RWPE2 (cell line): ENCODE measurements at regions not wholly inside any gene's neighbourhood (a gene's known extent, or its start where the extent isn't known, plus 50 kb on each side); places are given as distances from the start of the nearest gene placed in this dataset.

ENCODE experiments used
- ATAC-seq: fragments of 200-7000 bp; cut with Tn5 transposase; 3 replicates; pipeline ENCODE4 v1.9.1; 2021; ENCODE audit warnings: low read depth
- DNase-seq: peaks from one replicate; pipeline ENCODE4 v3.0.0-alpha.2; 2020; ENCODE audit warnings: low spot score
- H3K27ac ChIP-seq: fragments of 450-650 bp; 2 replicates; pipeline ENCODE4 v1.5.1; 2017; ENCODE audit warnings: mild to moderate bottlenecking; ENCODE audit not compliant: poor library complexity, severe bottlenecking
- H3K27me3 ChIP-seq: fragments of 250-450 bp; sonication (Bioruptor Pico); 2 replicates; pipeline ENCODE4 v1.5.1; 2021; ENCODE audit warnings: mild to moderate bottlenecking, moderate library complexity; ENCODE audit not compliant: insufficient read depth, poor library complexity, severe bottlenecking
- H3K36me3 ChIP-seq: fragments of 250-450 bp; sonication (Bioruptor Pico); 2 replicates; pipeline ENCODE4 v1.5.1; 2020; ENCODE audit warnings: low read depth, mild to moderate bottlenecking, moderate library complexity
- H3K4me1 ChIP-seq: fragments of 250-450 bp; sonication (Bioruptor Pico); 2 replicates; pipeline ENCODE4 v1.5.1; 2021; ENCODE audit warnings: mild to moderate bottlenecking, moderate library complexity; ENCODE audit not compliant: insufficient read depth, poor library complexity, severe bottlenecking
- H3K4me3 ChIP-seq: fragments of 250-450 bp; sonication (Bioruptor Pico); 2 replicates; pipeline ENCODE4 v1.5.1; 2021; ENCODE audit warnings: mild to moderate bottlenecking, moderate library complexity; ENCODE audit not compliant: severe bottlenecking
- H3K9me3 ChIP-seq: fragments of 250-450 bp; sonication (Bioruptor Pico); 2 replicates; pipeline ENCODE4 v1.5.1; 2021; ENCODE audit warnings: mild to moderate bottlenecking, moderate library complexity; ENCODE audit not compliant: severe bottlenecking
- TF ChIP-seq, protein P1 (sequence below): fragments of 450-650 bp; IDR thresholded peaks from one replicate; pipeline ENCODE4 v1.5.1; 2017; ENCODE audit warnings: mild to moderate bottlenecking, moderate library complexity; ENCODE audit not compliant: poor library complexity, severe bottlenecking

DNA sequence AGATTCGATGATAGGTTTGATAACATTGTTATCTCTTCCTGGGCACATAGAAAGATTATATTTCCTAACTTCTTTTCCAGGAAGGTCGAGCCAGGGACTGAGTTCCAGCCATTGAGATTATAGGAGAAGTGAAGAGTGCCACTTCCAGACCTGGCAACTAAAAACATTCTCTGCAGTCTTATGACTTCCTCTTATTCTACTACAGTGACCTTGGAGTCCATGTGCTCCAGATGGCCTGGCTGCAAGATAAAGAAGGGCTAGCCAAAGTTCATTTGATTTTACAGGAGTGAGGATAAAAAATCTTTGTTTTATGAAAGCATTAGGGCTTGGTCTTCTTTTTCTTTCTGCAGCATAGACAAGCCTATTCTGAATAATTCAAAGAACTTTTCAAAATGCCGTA is 363.0 kb downstream of the FSIP2 start:
- Histone ChIP-seq H3K27me3 (no peaks in the 10 kb centered on the region), H3K27ac (no peak overlapping the region), H3K9me3 (no peaks in the 10 kb centered on the region), H3K4me3 (no peak overlapping the region), H3K4me1 (no peaks in the 10 kb centered on the region), H3K36me3 (no peaks in the 10 kb centered on the region)
- DNase-seq (no peak), ATAC-seq (no peak)
- TF ChIP-seq, protein P1, sequence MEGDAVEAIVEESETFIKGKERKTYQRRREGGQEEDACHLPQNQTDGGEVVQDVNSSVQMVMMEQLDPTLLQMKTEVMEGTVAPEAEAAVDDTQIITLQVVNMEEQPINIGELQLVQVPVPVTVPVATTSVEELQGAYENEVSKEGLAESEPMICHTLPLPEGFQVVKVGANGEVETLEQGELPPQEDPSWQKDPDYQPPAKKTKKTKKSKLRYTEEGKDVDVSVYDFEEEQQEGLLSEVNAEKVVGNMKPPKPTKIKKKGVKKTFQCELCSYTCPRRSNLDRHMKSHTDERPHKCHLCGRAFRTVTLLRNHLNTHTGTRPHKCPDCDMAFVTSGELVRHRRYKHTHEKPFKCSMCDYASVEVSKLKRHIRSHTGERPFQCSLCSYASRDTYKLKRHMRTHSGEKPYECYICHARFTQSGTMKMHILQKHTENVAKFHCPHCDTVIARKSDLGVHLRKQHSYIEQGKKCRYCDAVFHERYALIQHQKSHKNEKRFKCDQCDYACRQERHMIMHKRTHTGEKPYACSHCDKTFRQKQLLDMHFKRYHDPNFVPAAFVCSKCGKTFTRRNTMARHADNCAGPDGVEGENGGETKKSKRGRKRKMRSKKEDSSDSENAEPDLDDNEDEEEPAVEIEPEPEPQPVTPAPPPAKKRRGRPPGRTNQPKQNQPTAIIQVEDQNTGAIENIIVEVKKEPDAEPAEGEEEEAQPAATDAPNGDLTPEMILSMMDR, result no peak

DNA sequence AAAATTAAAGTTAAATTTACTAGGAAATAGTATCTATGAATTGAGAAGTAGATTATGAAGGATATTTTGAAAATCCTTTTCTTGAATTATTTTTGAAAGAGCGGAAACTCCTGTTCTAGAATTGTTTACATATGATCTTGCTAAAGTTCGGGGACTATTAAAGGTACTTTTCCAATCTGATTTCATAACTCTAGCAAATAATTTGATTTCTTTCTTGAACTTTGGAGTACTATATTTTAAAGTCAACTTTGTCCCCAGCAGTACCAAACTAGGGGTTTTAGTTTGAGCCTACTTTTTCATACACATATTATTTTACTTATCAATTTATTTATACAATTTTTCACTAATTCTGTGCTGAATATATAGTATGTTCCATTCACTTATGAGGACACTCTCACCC is 364.7 kb downstream of the FSIP2 start:
- ATAC-seq, result no peak
- no peaks in the 10 kb centered on the region for H3K9me3 ChIP-seq
- no peak overlapping the region for H3K27ac ChIP-seq
- DNase-seq, result no peak
- no peaks in the 10 kb centered on the region for H3K4me1 ChIP-seq
- no peak overlapping the region for H3K4me3 ChIP-seq
- TF ChIP-seq, protein P1, result no peak
- no peaks in the 10 kb centered on the region for H3K36me3 ChIP-seq
- H3K27me3 ChIP-seq, result no peaks in the 10 kb centered on the region

- H3K9me3 ChIP-seq, result no peaks in the 10 kb centered on the region
- H3K36me3 ChIP-seq, result no peaks in the 10 kb centered on the region
- DNase-seq (no peak), ATAC-seq (peak; percentile 50; the same call in 1 of the 3 replicates)
- no peaks in the 10 kb centered on the region for H3K27me3 ChIP-seq
- H3K27ac ChIP-seq, result no peak overlapping the region
- H3K4me3 ChIP-seq, result no peak overlapping the region
- TF ChIP-seq, protein P1, result no peak
- no peaks in the 10 kb centered on the region for H3K4me1 ChIP-seq
Observed at GRCh38 chr2:186105016-186105724, 366.6 kb downstream of the FSIP2 start.

DNA sequence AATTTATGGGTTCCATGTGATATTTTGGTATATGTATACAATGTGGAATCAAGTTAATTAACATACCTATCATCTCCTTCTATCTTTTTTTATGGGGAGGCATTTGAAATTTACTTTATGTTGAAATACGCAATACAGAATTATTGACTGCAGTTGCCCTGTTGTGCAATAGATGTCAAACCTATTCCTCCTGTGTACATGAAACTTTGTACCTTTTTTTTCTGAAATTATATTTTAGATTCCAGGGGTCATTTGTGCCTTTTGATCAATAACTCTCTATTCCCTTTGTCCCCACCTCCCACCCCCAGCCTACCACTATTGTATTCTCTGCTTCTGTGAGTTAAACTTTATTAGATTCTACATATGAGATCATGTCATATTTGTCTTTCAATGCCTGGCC is 369.9 kb downstream of the FSIP2 start:
- H3K36me3 ChIP-seq, result no peaks in the 10 kb centered on the region
- no peaks in the 10 kb centered on the region for H3K27me3 ChIP-seq
- no peaks in the 10 kb centered on the region for H3K4me1 ChIP-seq
- no peak for DNase-seq
- ATAC-seq, result no peak
- TF ChIP-seq, protein P1, result no peak
- H3K27ac ChIP-seq, result no peak overlapping the region
- no peak overlapping the region for H3K4me3 ChIP-seq
- no peaks in the 10 kb centered on the region for H3K9me3 ChIP-seq

GRCh38 chr2:186113284-186113683 is 372.8 kb upstream of the ZC3H15 start:
- H3K4me1 ChIP-seq, result no peaks in the 10 kb centered on the region
- H3K27ac ChIP-seq, result no peak overlapping the region
- no peak overlapping the region for H3K4me3 ChIP-seq
- H3K36me3 ChIP-seq, result no peaks in the 10 kb centered on the region
- ATAC-seq, result no peak
- no peaks in the 10 kb centered on the region for H3K9me3 ChIP-seq
- H3K27me3 ChIP-seq, result no peaks in the 10 kb centered on the region
- DNase-seq, result no peak
- TF ChIP-seq, protein P1, result no peak
